Brain microvascular endothelial cell (primary cell): ENCODE measurements at regions not wholly inside any gene's neighbourhood (a gene's known extent, or its start where the extent isn't known, plus 50 kb on each side); places are given as distances from the start of the nearest gene placed in this dataset.

Source experiments
- DNase-seq: peaks from one replicate; pipeline ENCODE4 v3.0.0-alpha.2; 2020
- H3K27ac ChIP-seq: fragments of 250-450 bp; sonication (Bioruptor Pico); 2 replicates; pipeline ENCODE4 v1.5.1; 2020; ENCODE audit warnings: mild to moderate bottlenecking, moderate library complexity
- H3K27me3 ChIP-seq: fragments of 250-450 bp; sonication (Bioruptor Pico); replicated peaks from 2 replicates; pipeline ENCODE4 v1.5.1; 2020; ENCODE audit warnings: mild to moderate bottlenecking
- H3K36me3 ChIP-seq: fragments of 250-450 bp; sonication (Bioruptor Pico); replicated peaks from 2 replicates; pipeline ENCODE4 v1.5.1; 2020; ENCODE audit warnings: mild to moderate bottlenecking
- H3K4me3 ChIP-seq: 2 replicates; pipeline ENCODE4 v1.5.1; 2011; ENCODE audit warnings: low read depth, mild to moderate bottlenecking, control low read depth, low read length, moderate library complexity
- in situ Hi-C: cut with HindIII; loops from 2 replicates; pipeline ENCODE4 v1.10.0; 2017; ENCODE audit warnings: low sequenced_read_pairs, low pct_ligation_motif_present
- TF ChIP-seq, protein P1 (sequence below): IDR thresholded peaks from 2 replicates; pipeline ENCODE4 v1.5.1; 2011; ENCODE audit warnings: low read depth, mild to moderate bottlenecking, moderate library complexity, low read length, control low read depth, inconsistent platforms; ENCODE audit errors: missing control alignments

DNA sequence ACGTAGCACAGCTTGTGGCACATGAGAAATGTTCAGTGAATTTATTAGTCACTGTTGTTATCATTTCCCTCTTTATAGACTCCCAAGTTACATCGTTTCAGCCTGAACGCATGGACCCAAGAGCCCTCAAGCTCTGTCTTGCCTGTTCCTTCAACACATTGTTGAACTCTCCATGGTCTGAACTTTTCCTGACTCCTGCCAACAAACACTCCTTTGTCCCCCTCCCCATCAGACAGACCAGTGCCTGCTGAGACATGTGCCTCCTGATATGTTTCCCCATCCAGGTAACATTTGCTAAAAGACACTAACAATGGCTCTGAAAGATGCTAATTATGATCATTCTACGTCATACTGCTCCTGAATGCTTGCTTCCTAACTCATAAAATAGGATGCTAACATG is 108.7 kb upstream of the NFIA start:
- Histone ChIP-seq H3K27ac (no peak overlapping the region), H3K4me3 (no peak overlapping the region), H3K36me3 (no peaks in the 10 kb centered on the region), H3K27me3 (no peaks in the 10 kb centered on the region)
- in situ Hi-C loops, result no loop called here
- DNase-seq, result no peak
- TF ChIP-seq, protein P1, sequence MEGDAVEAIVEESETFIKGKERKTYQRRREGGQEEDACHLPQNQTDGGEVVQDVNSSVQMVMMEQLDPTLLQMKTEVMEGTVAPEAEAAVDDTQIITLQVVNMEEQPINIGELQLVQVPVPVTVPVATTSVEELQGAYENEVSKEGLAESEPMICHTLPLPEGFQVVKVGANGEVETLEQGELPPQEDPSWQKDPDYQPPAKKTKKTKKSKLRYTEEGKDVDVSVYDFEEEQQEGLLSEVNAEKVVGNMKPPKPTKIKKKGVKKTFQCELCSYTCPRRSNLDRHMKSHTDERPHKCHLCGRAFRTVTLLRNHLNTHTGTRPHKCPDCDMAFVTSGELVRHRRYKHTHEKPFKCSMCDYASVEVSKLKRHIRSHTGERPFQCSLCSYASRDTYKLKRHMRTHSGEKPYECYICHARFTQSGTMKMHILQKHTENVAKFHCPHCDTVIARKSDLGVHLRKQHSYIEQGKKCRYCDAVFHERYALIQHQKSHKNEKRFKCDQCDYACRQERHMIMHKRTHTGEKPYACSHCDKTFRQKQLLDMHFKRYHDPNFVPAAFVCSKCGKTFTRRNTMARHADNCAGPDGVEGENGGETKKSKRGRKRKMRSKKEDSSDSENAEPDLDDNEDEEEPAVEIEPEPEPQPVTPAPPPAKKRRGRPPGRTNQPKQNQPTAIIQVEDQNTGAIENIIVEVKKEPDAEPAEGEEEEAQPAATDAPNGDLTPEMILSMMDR, result no peak

DNA sequence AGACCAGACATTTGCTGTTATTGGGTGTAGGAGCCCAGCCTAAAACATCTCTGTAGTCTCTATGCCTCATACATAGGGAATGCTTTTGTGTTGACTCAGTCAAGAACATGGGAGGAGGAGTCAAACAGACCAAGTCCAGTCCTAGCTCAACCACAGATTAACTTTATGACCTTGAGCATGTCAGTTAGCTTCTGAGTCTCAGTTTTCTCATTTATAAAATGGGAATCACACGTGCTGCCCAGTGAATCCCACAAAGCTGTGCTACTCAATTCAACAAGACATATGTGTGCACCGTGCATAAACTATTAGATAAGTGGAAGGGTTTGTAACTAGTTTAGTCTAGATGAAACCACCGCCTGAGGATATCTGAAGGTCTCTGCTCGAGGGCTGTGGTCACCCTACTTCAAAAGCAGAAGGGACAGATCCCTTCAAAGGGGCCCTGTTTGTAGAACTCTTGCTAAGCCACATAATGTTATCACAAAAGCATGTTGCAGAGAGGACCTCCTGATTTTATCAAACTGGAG is 109.5 kb upstream of the NFIA start:
- Histone ChIP-seq H3K27ac (no peak overlapping the region), H3K27me3 (no peaks in the 10 kb centered on the region), H3K36me3 (no peaks in the 10 kb centered on the region), H3K4me3 (no peak overlapping the region)
- TF ChIP-seq, protein P1, result no peak
- DNase-seq, result peak; percentile 87
- in situ Hi-C loops, result no loop called here

DNA sequence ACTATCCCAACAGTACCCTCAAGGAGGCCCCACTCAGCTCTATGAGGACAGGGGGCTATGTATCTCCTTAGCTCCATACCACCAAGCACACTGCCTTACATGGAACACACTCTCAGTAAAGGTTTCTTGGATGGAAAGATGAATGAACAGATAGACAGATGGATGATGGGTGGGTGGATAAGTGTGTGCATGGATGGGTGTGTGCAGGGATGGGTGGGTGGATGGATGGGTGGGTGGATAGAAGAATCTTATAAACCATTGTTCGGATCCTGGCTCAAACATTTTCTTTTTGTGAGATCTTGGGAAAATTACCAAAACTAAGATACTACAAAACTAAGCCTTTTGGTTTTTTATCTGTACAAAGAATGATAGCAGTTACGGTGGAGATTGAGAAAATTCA is 111.0 kb upstream of the NFIA start:
- Histone ChIP-seq H3K27ac (no peak overlapping the region), H3K4me3 (no peak overlapping the region), H3K27me3 (no peaks in the 10 kb centered on the region), H3K36me3 (no peaks in the 10 kb centered on the region)
- TF ChIP-seq, protein P1, result no peak
- in situ Hi-C loops, result no loop called here
- no peak for DNase-seq

DNA sequence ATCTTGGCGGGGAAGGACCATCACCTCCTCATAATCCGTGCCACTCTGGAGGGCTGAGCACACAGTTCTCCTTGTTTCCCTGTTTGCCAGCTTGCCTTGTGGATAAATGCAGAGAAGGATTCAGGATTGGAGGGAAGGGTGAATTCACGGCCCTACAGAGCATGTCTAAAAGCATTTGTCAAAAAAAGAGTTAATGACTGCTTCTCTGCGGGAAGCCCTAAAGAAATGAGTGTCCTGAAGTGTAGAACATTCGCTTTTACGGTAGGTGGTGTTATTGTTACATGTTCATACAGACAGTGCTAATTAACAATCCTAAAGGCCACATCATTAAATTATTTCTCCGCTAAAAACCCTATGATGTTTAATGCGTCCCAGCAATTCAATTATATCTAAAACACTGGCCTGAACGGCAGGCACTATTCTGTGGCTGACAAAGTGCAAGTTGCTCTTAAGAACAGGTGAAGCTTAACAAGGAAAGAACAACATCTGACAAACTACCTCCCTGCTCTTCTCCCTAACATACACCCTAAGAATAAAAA is 112.3 kb upstream of the NFIA start:
- H3K4me3 ChIP-seq, result no peak overlapping the region
- no peak for DNase-seq
- no peaks in the 10 kb centered on the region for H3K36me3 ChIP-seq
- TF ChIP-seq, protein P1, result peak; percentile 43
- H3K27ac ChIP-seq, result no peak overlapping the region
- no peaks in the 10 kb centered on the region for H3K27me3 ChIP-seq
- in situ Hi-C loops, result no loop called here

DNA sequence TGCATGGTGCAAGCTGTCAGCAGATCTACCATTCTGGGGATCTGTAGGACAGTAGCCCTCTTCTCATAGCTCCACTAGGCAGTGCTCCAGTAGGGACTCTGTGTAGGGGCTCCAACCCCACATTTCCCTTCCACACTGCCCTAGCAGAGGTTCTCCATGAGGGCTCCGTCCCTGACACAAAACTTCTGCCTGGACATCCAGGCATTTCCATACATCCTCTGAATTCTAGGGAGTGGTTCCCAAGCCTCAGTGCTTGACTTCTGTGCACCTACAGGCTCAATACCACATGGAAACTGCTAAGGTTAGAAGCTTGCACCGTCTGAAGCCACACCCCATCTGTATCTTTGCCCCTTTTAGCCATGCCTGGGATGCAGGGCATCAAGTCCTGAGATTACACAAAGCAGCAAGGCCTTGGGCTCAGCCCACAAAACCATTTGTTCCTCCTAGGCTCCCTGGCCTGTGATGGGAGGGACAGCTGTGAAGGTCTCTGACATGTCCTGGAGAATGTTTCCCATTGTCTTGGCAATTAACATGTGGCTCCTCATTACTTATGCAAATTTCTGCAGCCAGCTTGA is 117.0 kb upstream of the NFIA start:
- no peaks in the 10 kb centered on the region for H3K27me3 ChIP-seq
- TF ChIP-seq, protein P1, result no peak
- in situ Hi-C loops, result no loop called here
- H3K36me3 ChIP-seq, result no peaks in the 10 kb centered on the region
- no peak for DNase-seq
- H3K27ac ChIP-seq, result no peak overlapping the region
- H3K4me3 ChIP-seq, result no peak overlapping the region
